ENCODE measurements at regions not wholly inside any gene's neighbourhood (a gene's known extent, or its start where the extent isn't known, plus 50 kb on each side); places are given as distances from the start of the nearest gene placed in this dataset.
"Not testable (repeated sequence)": the region's sequence is repeated elsewhere in the genome, so short reads cannot be mapped to it uniquely, and the experiment has no call there.

GRCh38 chr1:234807705-234808104 is 197.7 kb upstream of the IRF2BP2 start:
- TF ChIP-seq POLR2A (IDR thresholded peaks at IDR 0.05; ENCODE audit: low read length); GATA1 (IDR thresholded peaks at IDR 0.05; ENCODE audit: low read depth, low read length): not testable (repeated sequence)
